Right lobe of liver (tissue), 4 donors: ENCODE measurements at regions not wholly inside any gene's neighbourhood (a gene's known extent, or its start where the extent isn't known, plus 50 kb on each side); places are given as distances from the start of the nearest gene placed in this dataset.

ENCODE experiments used
- CTCF ChIP-seq, 4 donors: fragments of 200-600 bp in 3 of 4; fragments of 450-650 bp in 1 of 4; IDR thresholded peaks; one replicate each; pipeline versions ENCODE4 v1.5.1 to v1.8.0; 2016 to 2022; ENCODE audit warnings: antibody characterized with exemption in 4 of 4, mild to moderate bottlenecking in 2 of 4
- POLR2A ChIP-seq: fragments of 450-650 bp; IDR thresholded peaks from one replicate; pipeline ENCODE4 v1.6.1; 2017; ENCODE audit warnings: antibody characterized with exemption, mild to moderate bottlenecking
- donor health status: DM: no; HTN: no; CAD: no.
- donor health status: DM: no; HTN: no; CAD: no.
- donor health status: DM: no; HTN: yes; CAD: no.

GRCh38 chr16:85484347-85485300 is 128.5 kb upstream of the GSE1 start:
- TF ChIP-seq CTCF (IDR thresholded peaks at IDR 0.05) (no peak), POLR2A (no peak)
